ENCODE measurements at regions not wholly inside any gene's neighbourhood (a gene's known extent, or its start where the extent isn't known, plus 50 kb on each side); places are given as distances from the start of the nearest gene placed in this dataset.

GRCh38 chr9:103116246-103116645 lies 121.1 kb downstream of the CYLC2 start:
- Histone ChIP-seq H3K27me3 (no peaks in the 10 kb centered on the region), H3K9me3 (no peaks in the 10 kb centered on the region), H3K4me1 (no peaks in the 10 kb centered on the region), H3K4me3 (no peak overlapping the region), H3K27ac (no peak overlapping the region), H3K36me3 (no peaks in the 10 kb centered on the region)
- WGBS (ENCODE audit: insufficient coverage, low coverage, low lambda C conversion rate, missing lambda C conversion rate): 35% methylated on average over 2 of the region's 2 CpGs
- intact Hi-C loops (cut with DNase I): no loop called here
- no peak for ATAC-seq
- DNase-seq: no peak
- TF ChIP-seq CTCF (IDR thresholded peaks at IDR 0.05) (no peak), POLR2A (IDR thresholded peaks at IDR 0.05) (no peak)

- intact Hi-C loops (cut with DNase I): no loop called here
- ATAC-seq (no peak), DNase-seq (no peak)
- no peaks in the 10 kb centered on the region for H3K36me3 ChIP-seq
- WGBS (ENCODE audit: insufficient coverage, low coverage, low lambda C conversion rate, missing lambda C conversion rate): 56% methylated on average over 2 of the region's 2 CpGs
- no peaks in the 10 kb centered on the region for H3K4me1 ChIP-seq
- H3K27me3 ChIP-seq: no peaks in the 10 kb centered on the region
- TF ChIP-seq POLR2A (IDR thresholded peaks at IDR 0.05) (no peak), CTCF (IDR thresholded peaks at IDR 0.05) (no peak)
- no peak overlapping the region for H3K27ac ChIP-seq
- H3K4me3 ChIP-seq: no peak overlapping the region
- H3K9me3 ChIP-seq: peaks cover 0 to 11% (median 0%) of the 10 kb centered on the region in 4 donors
These were observed 131.4 kb downstream of the CYLC2 start for GRCh38 chr9:103126494-103126893.

GRCh38 chr9:103139891-103140290 lies 144.8 kb downstream of the CYLC2 start:
- Histone ChIP-seq H3K36me3 (no peaks in the 10 kb centered on the region), H3K27me3 (no peaks in the 10 kb centered on the region), H3K4me1 (no peaks in the 10 kb centered on the region), H3K4me3 (no peak overlapping the region), H3K27ac (no peak overlapping the region), H3K9me3 (no peaks in the 10 kb centered on the region)
- no peak for ATAC-seq
- TF ChIP-seq CTCF (IDR thresholded peaks at IDR 0.05) (no peak), POLR2A (IDR thresholded peaks at IDR 0.05) (no peak)
- 45% methylated on average over 2 of the region's 2 CpGs for WGBS (ENCODE audit: insufficient coverage, low coverage, low lambda C conversion rate, missing lambda C conversion rate)
- intact Hi-C loops (cut with DNase I): no loop called here
- DNase-seq: no peak

- no peaks in the 10 kb centered on the region for H3K27me3 ChIP-seq
- no peaks in the 10 kb centered on the region for H3K9me3 ChIP-seq
- no peak overlapping the region for H3K27ac ChIP-seq
- DNase-seq (no peak), ATAC-seq (no peak)
- TF ChIP-seq POLR2A (IDR thresholded peaks at IDR 0.05) (no peak), CTCF (IDR thresholded peaks at IDR 0.05) (no peak)
- intact Hi-C loops (cut with DNase I): no loop called here
- WGBS (ENCODE audit: insufficient coverage, low coverage, low lambda C conversion rate, missing lambda C conversion rate): 14% methylated on average over 1 of the region's 2 CpGs
- no peaks in the 10 kb centered on the region for H3K36me3 ChIP-seq
- no peaks in the 10 kb centered on the region for H3K4me1 ChIP-seq
- H3K4me3 ChIP-seq: no peak overlapping the region
These were observed 157.3 kb downstream of the CYLC2 start for GRCh38 chr9:103152473-103152872.

GRCh38 chr9:103167530-103167929 lies 172.4 kb downstream of the CYLC2 start:
- Histone ChIP-seq H3K4me3 (no peak overlapping the region), H3K27ac (no peak overlapping the region), H3K4me1 (no peaks in the 10 kb centered on the region), H3K36me3 (no peaks in the 10 kb centered on the region), H3K9me3 (no peaks in the 10 kb centered on the region), H3K27me3 (no peaks in the 10 kb centered on the region)
- 45% methylated on average over 4 of the region's 4 CpGs for WGBS (ENCODE audit: insufficient coverage, low coverage, low lambda C conversion rate, missing lambda C conversion rate)
- intact Hi-C loops (cut with DNase I): no loop called here
- DNase-seq (no peak), ATAC-seq (no peak)
- TF ChIP-seq POLR2A (IDR thresholded peaks at IDR 0.05) (no peak), CTCF (IDR thresholded peaks at IDR 0.05) (no peak)

Measured in right lobe of liver (tissue), 6 donors.